Osteocyte (in vitro differentiated cells): ENCODE measurements at regions not wholly inside any gene's neighbourhood (a gene's known extent, or its start where the extent isn't known, plus 50 kb on each side); places are given as distances from the start of the nearest gene placed in this dataset.

ENCODE experiments used
- DNase-seq: peaks from one replicate; pipeline ENCODE4 v3.0.0; 2021; ENCODE audit warnings: mixed read lengths; ENCODE audit not compliant: unreplicated experiment; ENCODE audit errors: extremely low spot score
- H3K27ac Mint-ChIP-seq: one replicate; pipeline ENCODE4 v1.8.0; 2021; ENCODE audit warnings: mild to moderate bottlenecking, mixed read lengths; ENCODE audit not compliant: unreplicated experiment
- H3K27me3 Mint-ChIP-seq: one replicate; pipeline ENCODE4 v1.8.0; 2021; ENCODE audit warnings: mixed read lengths; ENCODE audit not compliant: unreplicated experiment
- H3K36me3 Mint-ChIP-seq: one replicate; pipeline ENCODE4 v1.8.0; 2021; ENCODE audit warnings: mixed read lengths; ENCODE audit not compliant: unreplicated experiment
- H3K4me1 Mint-ChIP-seq: one replicate; pipeline ENCODE4 v1.8.0; 2021; ENCODE audit warnings: mixed read lengths; ENCODE audit not compliant: unreplicated experiment
- H3K4me3 Mint-ChIP-seq: one replicate; pipeline ENCODE4 v1.8.0; 2021; ENCODE audit warnings: mild to moderate bottlenecking, moderate library complexity, mixed read lengths; ENCODE audit not compliant: unreplicated experiment
- H3K9me3 Mint-ChIP-seq: one replicate; pipeline ENCODE4 v1.8.0; 2021; ENCODE audit warnings: mixed read lengths; ENCODE audit not compliant: unreplicated experiment
- CTCF ChIP-seq: fragments of 200-600 bp; sonication (generic); IDR thresholded peaks from 2 replicates; pipeline ENCODE4 v1.5.0; 2021; ENCODE audit warnings: antibody characterized with exemption, mild to moderate bottlenecking, moderate library complexity

- Mint-ChIP-seq H3K36me3 (no peaks in the 10 kb centered on the region), H3K4me1 (no peaks in the 10 kb centered on the region), H3K9me3 (no peaks in the 10 kb centered on the region), H3K27me3 (no peaks in the 10 kb centered on the region), H3K27ac (no peak overlapping the region), H3K4me3 (no peak overlapping the region)
- no peak for TF ChIP-seq CTCF
- no peak for DNase-seq
These were observed 945.0 kb downstream of the SLC4A3 start for GRCh38 chr2:220572385-220572784.

- Mint-ChIP-seq H3K4me3 (no peak overlapping the region), H3K27me3 (no peaks in the 10 kb centered on the region), H3K27ac (no peak overlapping the region), H3K9me3 (no peaks in the 10 kb centered on the region), H3K4me1 (no peaks in the 10 kb centered on the region), H3K36me3 (no peaks in the 10 kb centered on the region)
- no peak for TF ChIP-seq CTCF
- DNase-seq, result no peak
These were observed 946.6 kb downstream of the SLC4A3 start for GRCh38 chr2:220574038-220574437.

GRCh38 chr2:220575963-220576362, 948.5 kb downstream of the SLC4A3 start:
- no peaks in the 10 kb centered on the region for H3K4me1 Mint-ChIP-seq
- H3K27me3 Mint-ChIP-seq, result no peaks in the 10 kb centered on the region
- no peaks in the 10 kb centered on the region for H3K9me3 Mint-ChIP-seq
- no peak for TF ChIP-seq CTCF
- no peaks in the 10 kb centered on the region for H3K36me3 Mint-ChIP-seq
- DNase-seq, result no peak
- no peak overlapping the region for H3K27ac Mint-ChIP-seq
- no peak overlapping the region for H3K4me3 Mint-ChIP-seq

GRCh38 chr2:220579452-220579851, 952.0 kb downstream of the SLC4A3 start:
- Mint-ChIP-seq H3K4me3 (no peak overlapping the region), H3K36me3 (no peaks in the 10 kb centered on the region), H3K4me1 (peaks cover 8% of the 10 kb centered on the region), H3K9me3 (no peaks in the 10 kb centered on the region), H3K27ac (no peak overlapping the region), H3K27me3 (no peaks in the 10 kb centered on the region)
- no peak for DNase-seq
- TF ChIP-seq CTCF, result no peak

- no peak overlapping the region for H3K4me3 Mint-ChIP-seq
- H3K9me3 Mint-ChIP-seq, result no peaks in the 10 kb centered on the region
- no peaks in the 10 kb centered on the region for H3K36me3 Mint-ChIP-seq
- DNase-seq, result no peak
- no peak overlapping the region for H3K27ac Mint-ChIP-seq
- TF ChIP-seq CTCF, result no peak
- no peaks in the 10 kb centered on the region for H3K27me3 Mint-ChIP-seq
- H3K4me1 Mint-ChIP-seq, result peaks cover 14% of the 10 kb centered on the region
These were observed 952.7 kb downstream of the SLC4A3 start for GRCh38 chr2:220580113-220580512.
